ENCODE measurements at regions not wholly inside any gene's neighbourhood (a gene's known extent, or its start where the extent isn't known, plus 50 kb on each side); places are given as distances from the start of the nearest gene placed in this dataset.
A peak's percentile ranks its signal among the peaks of the same experiment; 100 is the strongest.

DNA sequence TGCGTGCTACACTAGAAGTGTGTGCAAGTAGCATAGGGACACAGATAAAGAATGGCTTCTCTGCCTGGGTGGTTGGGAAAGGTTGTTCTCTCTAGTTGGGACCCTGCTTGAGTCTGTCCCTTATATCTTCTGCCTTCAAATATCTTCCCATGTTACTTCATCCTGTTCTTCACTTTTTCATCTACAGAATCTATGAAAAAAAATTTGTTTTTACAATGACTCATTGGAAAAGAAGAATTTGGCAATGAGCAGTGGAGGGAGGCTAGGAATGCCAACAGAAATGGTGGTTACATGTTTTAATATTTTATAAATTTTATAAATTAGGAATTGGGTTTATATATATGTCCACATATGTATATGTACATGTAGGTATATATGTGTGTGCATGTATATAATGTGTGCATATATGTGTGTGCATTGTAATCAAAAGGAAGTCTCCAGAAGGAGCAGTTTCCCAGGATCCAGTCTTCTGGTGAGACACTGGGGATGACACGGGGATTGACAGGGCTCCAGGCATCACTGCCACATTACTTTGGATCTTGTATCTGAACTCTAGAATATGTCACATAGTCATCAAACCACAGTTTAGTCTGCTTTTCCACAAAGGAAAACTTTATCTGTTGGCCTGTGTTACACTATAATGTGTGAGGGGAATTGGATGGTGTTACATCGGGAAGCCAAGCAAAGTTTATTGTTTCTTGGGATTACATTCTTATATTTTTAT, 75.3 kb upstream of the RIPOR2 start:
- no peak overlapping the region for H3K4me3 ChIP-seq (ENCODE audit: low read depth, low read length)
- DNase-seq (ENCODE audit: low read depth in 4 of 6, low spot score in 6 of 6) = no peak
- no peaks in the 10 kb centered on the region for H3K36me3 ChIP-seq (ENCODE audit: control insufficient read depth, insufficient read depth, low read length)
- no CpG with 5 or more reads among the region's 3 CpGs for WGBS (ENCODE audit: insufficient coverage)
- H3K9me3 ChIP-seq (ENCODE audit: control insufficient read depth, insufficient read depth, low read length) = no peaks in the 10 kb centered on the region
- peaks cover 6% of the 10 kb centered on the region for H3K4me1 ChIP-seq (ENCODE audit: control insufficient read depth, insufficient read depth, low read length)
- no peak overlapping the region for H3K27ac ChIP-seq (ENCODE audit: low read depth, low read length)
- no peaks in the 10 kb centered on the region for H3K27me3 ChIP-seq (ENCODE audit: control insufficient read depth, insufficient read depth, low read length)

DNA sequence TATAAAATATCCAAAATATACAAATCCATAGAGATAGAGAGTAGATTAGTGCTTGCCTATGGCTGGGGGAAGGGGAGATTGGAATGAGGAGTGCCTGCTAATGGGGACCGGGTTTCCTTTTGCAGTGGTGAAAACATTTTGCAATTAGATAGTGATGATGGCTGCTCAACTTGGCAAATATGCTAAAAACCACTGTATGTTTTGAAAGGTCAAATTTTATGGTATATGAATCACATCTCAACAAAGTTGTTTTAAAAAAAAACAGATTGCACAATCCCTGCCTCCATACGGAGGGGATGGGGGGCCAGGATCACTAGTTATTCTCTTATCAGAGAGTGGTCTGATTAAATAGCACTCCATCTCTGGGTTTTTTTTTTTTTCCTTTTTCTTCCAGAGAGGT, 76.9 kb upstream of the RIPOR2 start:
- Histone ChIP-seq H3K27me3 (ENCODE audit: control insufficient read depth, insufficient read depth, low read length) (no peaks in the 10 kb centered on the region), H3K36me3 (ENCODE audit: control insufficient read depth, insufficient read depth, low read length) (no peaks in the 10 kb centered on the region), H3K27ac (ENCODE audit: low read depth, low read length) (no peak overlapping the region), H3K9me3 (ENCODE audit: control insufficient read depth, insufficient read depth, low read length) (no peaks in the 10 kb centered on the region), H3K4me1 (ENCODE audit: control insufficient read depth, insufficient read depth, low read length) (no peaks in the 10 kb centered on the region), H3K4me3 (ENCODE audit: low read depth, low read length) (no peak overlapping the region)
- 80% methylated on average over 1 of the region's 2 CpGs for WGBS (ENCODE audit: insufficient coverage)
- DNase-seq (ENCODE audit: low read depth in 4 of 6, low spot score in 6 of 6) = no peak

DNA sequence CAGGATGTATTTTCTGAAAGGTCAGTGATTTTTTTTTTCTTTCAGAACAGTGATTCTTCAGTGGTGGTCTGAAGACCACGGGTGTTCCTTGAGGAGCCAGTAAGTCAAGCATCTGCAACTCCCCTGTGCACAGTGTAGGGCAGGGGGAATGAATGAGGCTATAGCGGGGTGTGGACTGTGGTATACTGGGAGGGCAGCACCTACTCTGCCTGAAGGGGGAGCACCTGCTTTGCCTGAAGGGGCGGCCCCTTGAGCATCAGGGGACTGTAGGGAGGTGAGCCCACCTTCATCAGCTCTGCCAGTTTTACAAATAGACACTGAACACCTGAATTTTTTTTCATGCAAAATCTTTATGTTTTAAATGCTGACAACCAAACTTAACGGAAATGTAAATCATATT, 77.5 kb upstream of the RIPOR2 start:
- WGBS (ENCODE audit: insufficient coverage) = 67% methylated on average over 1 of the region's 4 CpGs
- Histone ChIP-seq H3K4me1 (ENCODE audit: control insufficient read depth, insufficient read depth, low read length) (no peaks in the 10 kb centered on the region), H3K27ac (ENCODE audit: low read depth, low read length) (no peak overlapping the region), H3K4me3 (ENCODE audit: low read depth, low read length) (no peak overlapping the region), H3K36me3 (ENCODE audit: control insufficient read depth, insufficient read depth, low read length) (no peaks in the 10 kb centered on the region), H3K27me3 (ENCODE audit: control insufficient read depth, insufficient read depth, low read length) (no peaks in the 10 kb centered on the region), H3K9me3 (ENCODE audit: control insufficient read depth, insufficient read depth, low read length) (no peaks in the 10 kb centered on the region)
- DNase-seq (ENCODE audit: low read depth in 4 of 6, low spot score in 6 of 6) = no peak

DNA sequence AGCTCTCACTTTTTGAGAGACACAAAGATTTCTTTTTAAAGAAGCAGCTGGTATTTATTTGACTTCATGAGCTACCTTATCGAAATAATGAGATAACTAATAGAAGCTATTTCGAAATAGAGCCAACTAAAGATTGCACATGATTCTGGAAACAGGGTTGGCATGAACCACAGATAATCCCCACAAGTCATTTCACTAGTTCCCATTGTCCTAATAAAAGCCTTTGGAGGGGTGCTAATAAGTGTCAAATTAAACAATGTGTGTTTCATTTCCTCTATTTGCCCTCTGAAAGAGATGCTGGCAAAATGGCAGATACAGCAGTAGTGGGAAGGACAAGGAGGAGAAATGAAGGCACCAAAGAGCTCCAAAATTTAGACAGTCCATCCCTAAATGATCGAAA, 78.6 kb upstream of the RIPOR2 start:
- Histone ChIP-seq H3K36me3 (ENCODE audit: control insufficient read depth, insufficient read depth, low read length) (no peaks in the 10 kb centered on the region), H3K9me3 (ENCODE audit: control insufficient read depth, insufficient read depth, low read length) (no peaks in the 10 kb centered on the region), H3K27me3 (ENCODE audit: control insufficient read depth, insufficient read depth, low read length) (no peaks in the 10 kb centered on the region), H3K27ac (ENCODE audit: low read depth, low read length) (no peak overlapping the region), H3K4me3 (ENCODE audit: low read depth, low read length) (no peak overlapping the region), H3K4me1 (ENCODE audit: control insufficient read depth, insufficient read depth, low read length) (no peaks in the 10 kb centered on the region)
- no peak for DNase-seq (ENCODE audit: low read depth in 4 of 6, low spot score in 6 of 6)
- WGBS (ENCODE audit: insufficient coverage) = 100% methylated on average over 1 of the region's 3 CpGs

DNA sequence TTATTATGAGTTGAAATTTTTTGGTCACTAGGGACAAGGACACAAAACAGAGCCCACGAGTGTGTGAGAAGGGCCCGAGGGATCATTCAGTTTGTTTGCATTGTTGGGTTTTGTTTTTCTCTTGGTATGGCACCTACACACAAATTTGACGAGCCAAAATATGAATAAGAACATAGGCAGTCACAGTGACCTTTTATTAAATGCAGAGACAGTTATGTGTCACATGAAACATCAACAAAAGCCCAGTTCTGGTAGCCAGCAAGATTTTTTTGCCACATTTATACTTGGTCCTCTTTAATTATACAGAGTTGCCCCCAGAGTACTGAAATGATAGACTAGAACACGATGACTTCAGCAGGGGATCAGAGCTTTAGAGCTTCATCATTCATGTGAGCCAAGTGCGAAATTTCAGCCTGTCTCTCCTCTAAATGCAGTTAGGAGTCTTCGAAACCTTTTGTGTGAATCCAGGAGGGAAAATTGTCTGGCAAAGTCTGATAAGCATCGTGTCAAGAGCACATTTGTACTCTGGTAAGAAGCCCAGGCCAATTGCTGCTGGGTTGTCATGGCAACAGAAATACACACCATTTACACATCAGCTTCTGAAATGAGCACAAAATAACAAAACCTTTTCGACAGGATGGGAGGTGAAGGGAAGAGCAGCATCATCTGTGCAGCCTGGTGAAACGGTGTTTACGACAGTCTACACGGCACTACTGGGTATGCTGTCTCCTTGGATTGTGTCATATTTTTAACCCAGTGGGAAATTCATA, 79.2 kb upstream of the RIPOR2 start:
- peak overlapping the region; percentile 44 for H3K27ac ChIP-seq (ENCODE audit: low read depth, low read length)
- no peaks in the 10 kb centered on the region for H3K36me3 ChIP-seq (ENCODE audit: control insufficient read depth, insufficient read depth, low read length)
- no peaks in the 10 kb centered on the region for H3K9me3 ChIP-seq (ENCODE audit: control insufficient read depth, insufficient read depth, low read length)

DNA sequence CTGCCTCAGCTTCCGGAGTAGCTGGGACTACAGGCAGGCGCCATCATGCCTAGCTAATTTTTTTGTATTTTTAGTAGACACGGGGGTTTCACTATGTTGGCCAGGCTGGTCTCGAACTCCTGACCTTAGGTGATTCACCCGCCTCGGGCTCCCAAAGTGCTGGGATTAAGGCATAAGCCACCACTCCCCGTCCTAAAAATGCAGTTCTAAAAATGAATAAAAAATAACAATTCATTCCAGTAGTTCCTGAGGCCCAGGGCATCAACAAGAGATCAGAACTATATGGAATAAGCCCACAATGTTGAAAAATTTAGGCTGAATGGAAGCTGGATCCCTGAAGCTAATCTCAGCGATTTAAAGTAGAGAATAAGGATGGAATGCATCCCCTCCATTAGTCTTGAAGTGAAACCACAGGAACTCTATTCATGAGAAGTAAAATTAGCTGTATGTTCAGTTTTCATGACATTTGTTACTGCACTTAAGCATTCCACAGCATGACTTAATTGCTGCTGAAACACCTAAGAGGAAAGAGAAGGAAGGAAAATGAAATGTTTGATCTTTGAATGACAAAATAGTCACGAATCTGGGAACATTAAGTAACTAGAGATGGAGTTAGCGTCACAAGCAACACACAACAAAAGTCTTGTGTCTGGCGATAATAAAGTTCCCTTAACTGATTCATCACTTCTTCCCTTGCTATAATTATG, 80.4 kb upstream of the RIPOR2 start:
- H3K27ac ChIP-seq (ENCODE audit: low read depth, low read length) = no peak overlapping the region
- H3K4me3 ChIP-seq (ENCODE audit: low read depth, low read length) = no peak overlapping the region
- H3K27me3 ChIP-seq (ENCODE audit: control insufficient read depth, insufficient read depth, low read length) = no peaks in the 10 kb centered on the region
- peak in 1 of 6 donors; percentile 62 for DNase-seq (ENCODE audit: low read depth in 4 of 6, low spot score in 6 of 6)
- H3K9me3 ChIP-seq (ENCODE audit: control insufficient read depth, insufficient read depth, low read length) = no peaks in the 10 kb centered on the region
- H3K4me1 ChIP-seq (ENCODE audit: control insufficient read depth, insufficient read depth, low read length) = no peaks in the 10 kb centered on the region
- WGBS (ENCODE audit: insufficient coverage) = no CpG with 5 or more reads among the region's 11 CpGs
- H3K36me3 ChIP-seq (ENCODE audit: control insufficient read depth, insufficient read depth, low read length) = no peaks in the 10 kb centered on the region

More for the DNA sequence above, 79.2 kb upstream of the RIPOR2 start:
- DNase-seq (ENCODE audit: low read depth in 4 of 6, low spot score in 6 of 6) = peak; percentile 33 to 96 (median 64)
- Histone ChIP-seq H3K4me1 (ENCODE audit: control insufficient read depth, insufficient read depth, low read length) (no peaks in the 10 kb centered on the region), H3K27me3 (ENCODE audit: control insufficient read depth, insufficient read depth, low read length) (no peaks in the 10 kb centered on the region), H3K4me3 (ENCODE audit: low read depth, low read length) (no peak overlapping the region)
- whole genome bisulfite sequencing (ENCODE audit: insufficient coverage) = 13% methylated on average over 6 of the region's 11 CpGs

DNA sequence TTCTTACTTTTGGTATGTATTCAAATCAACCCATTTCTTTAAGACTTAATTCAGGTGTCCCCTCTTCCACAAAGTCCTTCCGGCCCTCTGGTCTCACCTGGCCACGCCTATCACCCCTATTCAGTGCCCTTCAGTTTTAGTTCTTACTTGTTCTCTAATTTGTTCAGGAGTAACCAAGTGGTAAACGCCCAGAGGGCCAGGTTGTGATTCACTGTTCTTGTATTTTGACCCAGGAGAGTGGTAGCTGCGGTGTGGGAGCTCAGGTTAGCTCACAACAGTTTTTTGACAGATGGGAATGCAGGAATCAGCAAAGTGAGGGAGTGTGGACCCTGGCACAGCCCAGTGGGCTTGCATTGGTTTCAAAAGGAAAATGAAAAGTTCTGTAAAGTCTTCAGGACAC, 81.7 kb upstream of the RIPOR2 start:
- Histone ChIP-seq H3K4me1 (ENCODE audit: control insufficient read depth, insufficient read depth, low read length) (no peaks in the 10 kb centered on the region), H3K9me3 (ENCODE audit: control insufficient read depth, insufficient read depth, low read length) (no peaks in the 10 kb centered on the region), H3K36me3 (ENCODE audit: control insufficient read depth, insufficient read depth, low read length) (no peaks in the 10 kb centered on the region), H3K27ac (ENCODE audit: low read depth, low read length) (no peak overlapping the region), H3K4me3 (ENCODE audit: low read depth, low read length) (no peak overlapping the region), H3K27me3 (ENCODE audit: control insufficient read depth, insufficient read depth, low read length) (no peaks in the 10 kb centered on the region)
- WGBS (ENCODE audit: insufficient coverage) = 77% methylated on average over 3 of the region's 4 CpGs
- DNase-seq (ENCODE audit: low read depth in 4 of 6, low spot score in 6 of 6) = no peak

DNA sequence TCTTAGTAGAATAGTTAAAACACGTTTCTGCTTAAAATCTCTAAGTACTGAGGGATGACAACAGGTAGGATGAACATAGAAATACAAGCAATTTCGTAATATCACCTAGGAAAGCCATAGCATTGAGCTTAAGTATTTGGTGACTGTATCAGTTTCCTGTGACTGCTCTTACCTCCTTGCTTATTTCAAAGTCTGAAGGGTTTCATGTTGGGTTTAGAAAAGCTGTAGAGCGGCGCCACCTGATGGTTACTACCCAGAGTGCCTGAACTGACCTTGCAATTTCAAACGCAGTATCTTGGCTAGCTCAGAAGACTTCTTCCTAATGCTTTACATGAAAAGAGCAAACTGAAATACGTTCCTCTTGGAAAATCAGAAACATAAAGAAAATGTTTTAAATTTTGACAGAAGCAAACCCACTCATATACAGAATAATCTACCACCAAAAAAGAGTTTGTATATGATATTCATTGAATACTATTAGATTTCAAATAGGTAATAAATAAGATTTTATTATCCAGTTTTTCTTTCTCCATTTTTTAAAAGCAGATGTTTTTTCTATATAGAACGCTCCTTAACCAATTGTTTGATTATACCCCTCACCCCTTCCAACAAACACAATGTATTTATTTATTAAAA, 82.3 kb upstream of the RIPOR2 start:
- no CpG with 5 or more reads among the region's 7 CpGs for WGBS (ENCODE audit: insufficient coverage)

DNA sequence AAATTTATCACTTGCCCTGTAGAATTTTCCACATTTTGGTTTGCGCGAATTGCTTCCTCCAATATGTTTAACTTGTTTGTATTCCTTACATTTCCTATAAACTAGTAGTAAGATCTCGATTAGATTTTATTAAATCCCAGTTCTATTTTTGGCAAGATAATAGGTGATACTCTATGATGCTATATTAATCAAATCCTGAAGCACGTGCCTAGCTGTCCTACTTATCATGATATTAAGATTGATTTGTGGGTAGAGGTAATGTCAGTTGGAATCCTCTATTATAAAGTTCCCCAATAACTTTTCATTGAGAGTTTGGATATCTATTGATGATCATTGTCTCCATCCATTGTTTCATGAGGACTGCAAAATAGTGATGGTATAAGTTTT, 82.8 kb upstream of the RIPOR2 start:
- H3K36me3 ChIP-seq (ENCODE audit: control insufficient read depth, insufficient read depth, low read length) = no peaks in the 10 kb centered on the region
- no CpG with 5 or more reads among the region's 4 CpGs for WGBS (ENCODE audit: insufficient coverage)
- no peak for DNase-seq (ENCODE audit: low read depth in 4 of 6, low spot score in 6 of 6)
- H3K4me1 ChIP-seq (ENCODE audit: control insufficient read depth, insufficient read depth, low read length) = no peaks in the 10 kb centered on the region
- no peak overlapping the region for H3K4me3 ChIP-seq (ENCODE audit: low read depth, low read length)
- no peaks in the 10 kb centered on the region for H3K27me3 ChIP-seq (ENCODE audit: control insufficient read depth, insufficient read depth, low read length)
- H3K9me3 ChIP-seq (ENCODE audit: control insufficient read depth, insufficient read depth, low read length) = no peaks in the 10 kb centered on the region
- no peak overlapping the region for H3K27ac ChIP-seq (ENCODE audit: low read depth, low read length)

More for the DNA sequence above, 82.3 kb upstream of the RIPOR2 start:
- no peaks in the 10 kb centered on the region for H3K4me1 ChIP-seq (ENCODE audit: control insufficient read depth, insufficient read depth, low read length)
- H3K4me3 ChIP-seq (ENCODE audit: low read depth, low read length) = no peak overlapping the region
- no peaks in the 10 kb centered on the region for H3K9me3 ChIP-seq (ENCODE audit: control insufficient read depth, insufficient read depth, low read length)
- no peaks in the 10 kb centered on the region for H3K36me3 ChIP-seq (ENCODE audit: control insufficient read depth, insufficient read depth, low read length)
- no peaks in the 10 kb centered on the region for H3K27me3 ChIP-seq (ENCODE audit: control insufficient read depth, insufficient read depth, low read length)
- H3K27ac ChIP-seq (ENCODE audit: low read depth, low read length) = no peak overlapping the region
- DNase-seq (ENCODE audit: low read depth in 4 of 6, low spot score in 6 of 6) = peak in 2 of 6 donors; percentile 50 to 74
